ENCODE measurements at regions not wholly inside any gene's neighbourhood (a gene's known extent, or its start where the extent isn't known, plus 50 kb on each side); places are given as distances from the start of the nearest gene placed in this dataset.

GRCh38 chr2:39494784-39495251 lies 57.7 kb upstream of the MAP4K3 start:
- TF ChIP-seq POLR2A (IDR thresholded peaks at IDR 0.05): no peak
- no peak for TF ChIP-seq CTCF (IDR thresholded peaks at IDR 0.05)

Data from uterus (tissue), 2 donors.